ENCODE measurements at regions not wholly inside any gene's neighbourhood (a gene's known extent, or its start where the extent isn't known, plus 50 kb on each side); places are given as distances from the start of the nearest gene placed in this dataset.
A peak's percentile ranks its signal among the peaks of the same experiment; 100 is the strongest.

GRCh38 chr3:64943866-64944265, 256.1 kb upstream of the ADAMTS9 start:
- Histone ChIP-seq H3K27me3 (no peaks in the 10 kb centered on the region), H3K9me3 (no peaks in the 10 kb centered on the region), H3K4me1 (peaks cover 0 to 29% (median 16%) of the 10 kb centered on the region in 4 donors), H3K27ac (peak overlapping the region; percentile 57 to 70), H3K4me3 (no peak overlapping the region), H3K36me3 (no peaks in the 10 kb centered on the region)
- no peak for TF ChIP-seq CTCF (IDR thresholded peaks at IDR 0.05)
- DNase-seq: no peak
- intact Hi-C loops (cut with DNase I; ENCODE audit: low total_unique reads): no loop called here

GRCh38 chr3:64940596-64941348, 253.0 kb upstream of the ADAMTS9 start:
- H3K36me3 ChIP-seq: no peaks in the 10 kb centered on the region
- TF ChIP-seq CTCF (IDR thresholded peaks at IDR 0.05): no peak
- H3K27me3 ChIP-seq: no peaks in the 10 kb centered on the region
- DNase-seq: no peak
- H3K9me3 ChIP-seq: no peaks in the 10 kb centered on the region
- H3K4me1 ChIP-seq: peaks cover 0 to 43% (median 25%) of the 10 kb centered on the region in 4 donors
- H3K27ac ChIP-seq: no peak overlapping the region
- intact Hi-C loops (cut with DNase I; ENCODE audit: low total_unique reads): no loop called here
- no peak overlapping the region for H3K4me3 ChIP-seq

GRCh38 chr3:64939747-64940450, 252.1 kb upstream of the ADAMTS9 start:
- Histone ChIP-seq H3K9me3 (no peaks in the 10 kb centered on the region), H3K4me3 (no peak overlapping the region), H3K36me3 (no peaks in the 10 kb centered on the region), H3K27ac (no peak overlapping the region), H3K4me1 (peaks cover 0 to 43% (median 23%) of the 10 kb centered on the region in 4 donors), H3K27me3 (no peaks in the 10 kb centered on the region)
- no peak for DNase-seq
- intact Hi-C loops (cut with DNase I; ENCODE audit: low total_unique reads): no loop called here
- no peak for TF ChIP-seq CTCF (IDR thresholded peaks at IDR 0.05)

- Histone ChIP-seq H3K4me3 (no peak overlapping the region), H3K4me1 (peaks cover 0 to 37% (median 18%) of the 10 kb centered on the region in 4 donors), H3K27ac (no peak overlapping the region), H3K9me3 (no peaks in the 10 kb centered on the region), H3K27me3 (no peaks in the 10 kb centered on the region), H3K36me3 (no peaks in the 10 kb centered on the region)
- no peak for DNase-seq
- intact Hi-C loops (cut with DNase I; ENCODE audit: low total_unique reads): no loop called here
- no peak for TF ChIP-seq CTCF (IDR thresholded peaks at IDR 0.05)
These were observed 251.5 kb upstream of the ADAMTS9 start for GRCh38 chr3:64939309-64939708.

- no peak for TF ChIP-seq CTCF (IDR thresholded peaks at IDR 0.05)
- peaks cover 0 to 2% (median 0%) of the 10 kb centered on the region in 3 donors for H3K36me3 ChIP-seq
- no peak for DNase-seq
- no peak overlapping the region for H3K4me3 ChIP-seq
- H3K27ac ChIP-seq: peak overlapping the region; percentile 35 to 47
- H3K9me3 ChIP-seq: peaks cover 0 to 6% (median 5%) of the 10 kb centered on the region in 3 donors
- H3K27me3 ChIP-seq: no peaks in the 10 kb centered on the region
- intact Hi-C loops (cut with DNase I; ENCODE audit: low total_unique reads): no loop called here
- H3K4me1 ChIP-seq: peaks cover 0 to 27% (median 12%) of the 10 kb centered on the region in 4 donors
These were observed 248.8 kb upstream of the ADAMTS9 start for GRCh38 chr3:64936556-64936955.

Data from tibial artery (tissue), 4 donors.